ENCODE measurements at regions not wholly inside any gene's neighbourhood (a gene's known extent, or its start where the extent isn't known, plus 50 kb on each side); places are given as distances from the start of the nearest gene placed in this dataset.

- ChIA-PET POLR2A (no interaction called here), CTCF (no interaction called here)
- DNase-seq (no peak), ATAC-seq (no peak)
- Mint-ChIP-seq H3K4me1 (no peaks in the 10 kb centered on the region), H3K9me3 (ENCODE audit: low read depth) (no peaks in the 10 kb centered on the region), H3K27me3 (peaks cover 17% of the 10 kb centered on the region), H3K27ac (no peak overlapping the region), H3K4me3 (no peak overlapping the region), H3K36me3 (ENCODE audit: low read depth) (no peaks in the 10 kb centered on the region)
- intact Hi-C loops (cut with DNase I, micrococcal nuclease): no loop called here
Measured at GRCh38 chr6:47360388-47360787, 50.7 kb upstream of the TNFRSF21 start.

GRCh38 chr6:47362857-47363461, 53.3 kb upstream of the TNFRSF21 start:
- ChIA-PET CTCF (no interaction called here), POLR2A (no interaction called here)
- Mint-ChIP-seq H3K9me3 (ENCODE audit: low read depth) (no peaks in the 10 kb centered on the region), H3K27me3 (peaks cover 13% of the 10 kb centered on the region), H3K27ac (no peak overlapping the region), H3K4me3 (no peak overlapping the region), H3K4me1 (no peaks in the 10 kb centered on the region), H3K36me3 (ENCODE audit: low read depth) (no peaks in the 10 kb centered on the region)
- intact Hi-C loops (cut with DNase I, micrococcal nuclease): no loop called here
- no peak for ATAC-seq
- no peak for DNase-seq

GRCh38 chr6:47363736-47364135, 54.0 kb upstream of the TNFRSF21 start:
- Mint-ChIP-seq H3K27me3 (peaks cover 13% of the 10 kb centered on the region), H3K27ac (no peak overlapping the region), H3K36me3 (ENCODE audit: low read depth) (no peaks in the 10 kb centered on the region), H3K9me3 (ENCODE audit: low read depth) (no peaks in the 10 kb centered on the region), H3K4me1 (no peaks in the 10 kb centered on the region), H3K4me3 (no peak overlapping the region)
- ChIA-PET POLR2A (no interaction called here), CTCF (no interaction called here)
- ATAC-seq: no peak
- no peak for DNase-seq
- intact Hi-C loops (cut with DNase I, micrococcal nuclease): no loop called here

- H3K27me3 Mint-ChIP-seq: peaks cover 10% of the 10 kb centered on the region
- no peak overlapping the region for H3K4me3 Mint-ChIP-seq
- H3K4me1 Mint-ChIP-seq: no peaks in the 10 kb centered on the region
- ChIA-PET CTCF (interaction anchor here (0.6 to 1.6 kb wide), 3 partner anchors 14 to 413 kb away, joined by 3 to 4 read pairs (median 4); no protein-coding TSS in a partner anchor), POLR2A (no interaction called here)
- DNase-seq (no peak), ATAC-seq (no peak)
- H3K36me3 Mint-ChIP-seq (ENCODE audit: low read depth): no peaks in the 10 kb centered on the region
- no peaks in the 10 kb centered on the region for H3K9me3 Mint-ChIP-seq (ENCODE audit: low read depth)
- intact Hi-C loops (cut with DNase I, micrococcal nuclease): no loop called here
- H3K27ac Mint-ChIP-seq: no peak overlapping the region
Measured at GRCh38 chr6:47366335-47366890, 56.7 kb upstream of the TNFRSF21 start.

GRCh38 chr6:47371139-47371869, 61.6 kb upstream of the TNFRSF21 start:
- Mint-ChIP-seq H3K27me3 (no peaks in the 10 kb centered on the region), H3K4me1 (no peaks in the 10 kb centered on the region), H3K9me3 (ENCODE audit: low read depth) (no peaks in the 10 kb centered on the region), H3K27ac (no peak overlapping the region), H3K4me3 (no peak overlapping the region), H3K36me3 (ENCODE audit: low read depth) (no peaks in the 10 kb centered on the region)
- intact Hi-C loops (cut with DNase I, micrococcal nuclease): no loop called here
- DNase-seq (no peak), ATAC-seq (no peak)
- ChIA-PET CTCF (interaction anchor here (0.6 kb wide), 1 partner anchor 231 kb away, joined by 4 read pairs; no protein-coding TSS in a partner anchor), POLR2A (no interaction called here)

- DNase-seq (no peak), ATAC-seq (no peak)
- H3K4me1 Mint-ChIP-seq: peaks cover 2% of the 10 kb centered on the region
- no peaks in the 10 kb centered on the region for H3K9me3 Mint-ChIP-seq (ENCODE audit: low read depth)
- no peaks in the 10 kb centered on the region for H3K36me3 Mint-ChIP-seq (ENCODE audit: low read depth)
- peaks cover 4% of the 10 kb centered on the region for H3K27me3 Mint-ChIP-seq
- no peak overlapping the region for H3K4me3 Mint-ChIP-seq
- ChIA-PET POLR2A (no interaction called here), CTCF (interaction anchor here (0.6 kb wide), 1 partner anchor 231 kb away, joined by 4 read pairs; no protein-coding TSS in a partner anchor)
- intact Hi-C loops (cut with DNase I, micrococcal nuclease): no loop called here
- H3K27ac Mint-ChIP-seq: no peak overlapping the region
Measured at GRCh38 chr6:47371870-47372255, 62.2 kb upstream of the TNFRSF21 start.

GRCh38 chr6:47372318-47372717, 62.6 kb upstream of the TNFRSF21 start:
- CTCF ChIA-PET: no interaction called here
- Mint-ChIP-seq H3K4me3 (no peak overlapping the region), H3K27ac (no peak overlapping the region), H3K27me3 (peaks cover 4% of the 10 kb centered on the region), H3K4me1 (peaks cover 2% of the 10 kb centered on the region), H3K36me3 (ENCODE audit: low read depth) (no peaks in the 10 kb centered on the region), H3K9me3 (ENCODE audit: low read depth) (no peaks in the 10 kb centered on the region)
- ATAC-seq (no peak), DNase-seq (no peak)
- intact Hi-C loops (cut with DNase I, micrococcal nuclease): no loop called here
- POLR2A ChIA-PET: no interaction called here

GRCh38 chr6:47375426-47375825, 65.7 kb upstream of the TNFRSF21 start:
- Mint-ChIP-seq H3K4me1 (peaks cover 2% of the 10 kb centered on the region), H3K36me3 (ENCODE audit: low read depth) (no peaks in the 10 kb centered on the region), H3K9me3 (ENCODE audit: low read depth) (no peaks in the 10 kb centered on the region), H3K27ac (no peak overlapping the region), H3K4me3 (no peak overlapping the region), H3K27me3 (peaks cover 9% of the 10 kb centered on the region)
- intact Hi-C loops (cut with DNase I, micrococcal nuclease): no loop called here
- ChIA-PET CTCF (interaction anchor here (0.7 to 1.3 kb wide), 2 partner anchors 34 to 238 kb away, joined by 3 read pairs; no protein-coding TSS in a partner anchor), POLR2A (no interaction called here)
- DNase-seq: no peak
- ATAC-seq: no peak

- DNase-seq (peak; percentile 42), ATAC-seq (peak; percentile 68)
- H3K27ac Mint-ChIP-seq: peak overlapping the region; percentile 24
- intact Hi-C loops (cut with DNase I, micrococcal nuclease): no loop called here
- no peak overlapping the region for H3K4me3 Mint-ChIP-seq
- ChIA-PET CTCF (interaction anchor here (1.0 kb wide), 1 partner anchor 9 kb away, joined by 3 read pairs; no protein-coding TSS in a partner anchor), POLR2A (no interaction called here)
- H3K9me3 Mint-ChIP-seq (ENCODE audit: low read depth): no peaks in the 10 kb centered on the region
- H3K4me1 Mint-ChIP-seq: peaks cover 2% of the 10 kb centered on the region
- H3K27me3 Mint-ChIP-seq: peaks cover 9% of the 10 kb centered on the region
- H3K36me3 Mint-ChIP-seq (ENCODE audit: low read depth): no peaks in the 10 kb centered on the region
Measured at GRCh38 chr6:47376930-47377329, 67.2 kb upstream of the TNFRSF21 start.

GRCh38 chr6:47377971-47378370, 68.3 kb upstream of the TNFRSF21 start:
- no peaks in the 10 kb centered on the region for H3K36me3 Mint-ChIP-seq (ENCODE audit: low read depth)
- H3K27me3 Mint-ChIP-seq: peaks cover 9% of the 10 kb centered on the region
- DNase-seq (no peak), ATAC-seq (no peak)
- H3K27ac Mint-ChIP-seq: no peak overlapping the region
- H3K9me3 Mint-ChIP-seq (ENCODE audit: low read depth): no peaks in the 10 kb centered on the region
- no peak overlapping the region for H3K4me3 Mint-ChIP-seq
- intact Hi-C loops (cut with DNase I, micrococcal nuclease): no loop called here
- H3K4me1 Mint-ChIP-seq: peaks cover 2% of the 10 kb centered on the region
- ChIA-PET CTCF (no interaction called here), POLR2A (no interaction called here)

GRCh38 chr6:47379328-47379727, 69.6 kb upstream of the TNFRSF21 start:
- ChIA-PET CTCF (no interaction called here), POLR2A (no interaction called here)
- DNase-seq: no peak
- H3K27ac Mint-ChIP-seq: no peak overlapping the region
- peaks cover 9% of the 10 kb centered on the region for H3K27me3 Mint-ChIP-seq
- ATAC-seq: no peak
- no peaks in the 10 kb centered on the region for H3K9me3 Mint-ChIP-seq (ENCODE audit: low read depth)
- intact Hi-C loops (cut with DNase I, micrococcal nuclease): no loop called here
- H3K4me3 Mint-ChIP-seq: no peak overlapping the region
- H3K4me1 Mint-ChIP-seq: peaks cover 2% of the 10 kb centered on the region
- H3K36me3 Mint-ChIP-seq (ENCODE audit: low read depth): no peaks in the 10 kb centered on the region

- Mint-ChIP-seq H3K4me3 (no peak overlapping the region), H3K27ac (no peak overlapping the region), H3K9me3 (ENCODE audit: low read depth) (no peaks in the 10 kb centered on the region), H3K27me3 (peaks cover 9% of the 10 kb centered on the region), H3K4me1 (peaks cover 2% of the 10 kb centered on the region), H3K36me3 (ENCODE audit: low read depth) (no peaks in the 10 kb centered on the region)
- ATAC-seq (no peak), DNase-seq (no peak)
- ChIA-PET CTCF (interaction anchor here (1.0 kb wide), 1 partner anchor 13 kb away, joined by 4 read pairs; no protein-coding TSS in a partner anchor), POLR2A (no interaction called here)
- intact Hi-C loops (cut with DNase I, micrococcal nuclease): no loop called here
Measured at GRCh38 chr6:47380251-47380650, 70.5 kb upstream of the TNFRSF21 start.

Data from activated CD4-positive, alpha-beta T cell treated with anti-CD3 and anti-CD28 coated beads for 36 hours (primary cell).